NCI-H2107 treated with DMSO at 0.1 percent for 48 hours (cell line): ENCODE measurements at regions not wholly inside any gene's neighbourhood (a gene's known extent, or its start where the extent isn't known, plus 50 kb on each side); places are given as distances from the start of the nearest gene placed in this dataset.
"Not testable (repeated sequence)": the region's sequence is repeated elsewhere in the genome, so short reads cannot be mapped to it uniquely, and the experiment has no call there.

Experiments
- DNase-seq: peaks from one replicate; lab custom pipeline; 2025; ENCODE audit not compliant: unreplicated experiment; lab: John Stamatoyannopoulos, UW

DNA sequence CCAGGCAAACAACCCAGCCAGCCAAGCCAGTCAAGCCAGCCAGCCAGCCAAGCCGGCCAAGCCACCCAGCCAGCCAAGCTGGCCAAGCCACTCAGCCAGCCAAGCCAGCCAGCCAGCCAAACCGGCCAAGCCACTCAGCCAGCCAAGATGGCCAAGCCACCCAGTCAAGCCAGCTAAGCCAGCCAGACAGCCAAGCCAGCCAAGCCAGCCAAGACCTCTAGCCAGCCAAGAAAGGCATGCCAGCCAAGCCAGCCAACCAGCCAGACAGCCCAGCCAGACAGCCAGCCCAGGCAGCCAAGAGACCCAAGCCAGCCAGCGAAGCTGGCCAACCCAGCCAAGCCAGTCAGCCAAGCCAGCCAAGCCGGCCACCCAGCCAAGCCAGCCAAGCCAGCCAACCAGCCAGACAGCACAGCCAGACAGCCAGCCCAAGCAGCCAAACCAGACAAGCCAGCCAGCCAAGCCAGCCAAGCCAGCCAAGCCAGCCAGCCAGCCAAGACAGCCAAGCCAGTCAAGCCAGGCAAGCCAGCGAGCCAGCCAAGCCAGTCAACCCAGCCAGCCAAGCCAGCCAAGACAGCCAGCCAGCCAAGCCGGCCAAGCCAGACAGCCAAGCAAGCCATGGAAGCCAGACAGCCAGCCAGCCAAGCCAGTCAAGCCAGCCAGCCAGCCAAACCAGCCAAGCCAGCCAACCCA, 1598.0 kb downstream of the RPIA start:
- DNase-seq: not testable (repeated sequence)

DNA sequence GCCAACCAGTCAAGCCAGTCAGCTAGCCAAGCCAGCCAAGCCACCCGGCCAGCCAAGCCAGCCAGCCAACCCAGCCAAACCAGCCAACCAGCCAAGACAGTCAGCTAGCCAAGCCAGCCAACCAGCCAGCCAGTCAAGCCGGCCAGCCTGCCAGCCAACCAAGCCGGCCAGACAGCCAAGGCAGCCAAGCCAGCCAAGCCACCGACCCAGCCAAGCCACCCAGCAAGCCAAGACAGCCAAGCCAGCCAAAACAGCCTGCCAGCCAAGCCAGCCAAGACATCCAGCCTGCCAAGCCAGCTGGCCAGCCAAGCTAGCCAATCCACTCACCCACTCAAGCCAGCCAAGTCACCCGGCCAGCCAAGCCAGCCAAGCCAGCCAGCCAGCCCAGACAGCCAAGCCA, 1599.2 kb downstream of the RPIA start:
- DNase-seq: not testable (repeated sequence)

DNA sequence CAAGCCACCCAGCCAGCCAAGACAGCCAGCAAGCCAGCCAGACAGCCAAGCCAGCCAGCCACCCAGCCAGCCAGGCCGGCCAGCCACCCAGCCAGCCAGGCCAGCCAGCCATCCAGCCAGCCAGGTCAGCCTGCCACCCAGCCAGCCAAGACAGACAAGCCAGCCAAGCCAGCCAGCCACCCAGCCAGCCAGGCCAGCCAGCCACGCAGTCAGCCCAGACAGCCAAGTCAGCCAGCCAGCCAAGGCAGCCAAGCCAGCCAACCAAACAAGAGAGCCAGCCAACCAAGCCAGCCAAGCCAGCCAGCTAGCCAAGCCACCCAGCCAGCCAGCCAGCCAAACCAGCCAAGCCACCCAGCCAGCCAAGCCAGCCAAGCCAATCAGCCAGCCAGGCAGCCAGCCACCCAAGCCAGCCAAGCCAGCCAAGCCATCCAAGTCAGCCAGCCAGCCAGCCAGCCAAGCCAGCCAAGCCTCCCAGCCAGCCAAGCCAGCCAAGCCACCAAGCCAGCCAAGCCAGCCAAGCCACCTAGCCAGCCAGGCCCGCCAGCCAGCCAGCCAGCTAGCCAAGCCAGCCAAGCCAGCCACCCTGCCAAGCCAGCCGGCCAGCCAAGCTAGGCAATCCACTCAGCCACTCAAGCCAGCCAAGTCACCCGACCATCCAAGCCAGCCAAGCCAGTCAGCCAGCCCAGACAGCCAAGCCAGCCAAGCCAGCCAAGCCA, 1599.9 kb downstream of the RPIA start:
- DNase-seq: not testable (repeated sequence)

DNA sequence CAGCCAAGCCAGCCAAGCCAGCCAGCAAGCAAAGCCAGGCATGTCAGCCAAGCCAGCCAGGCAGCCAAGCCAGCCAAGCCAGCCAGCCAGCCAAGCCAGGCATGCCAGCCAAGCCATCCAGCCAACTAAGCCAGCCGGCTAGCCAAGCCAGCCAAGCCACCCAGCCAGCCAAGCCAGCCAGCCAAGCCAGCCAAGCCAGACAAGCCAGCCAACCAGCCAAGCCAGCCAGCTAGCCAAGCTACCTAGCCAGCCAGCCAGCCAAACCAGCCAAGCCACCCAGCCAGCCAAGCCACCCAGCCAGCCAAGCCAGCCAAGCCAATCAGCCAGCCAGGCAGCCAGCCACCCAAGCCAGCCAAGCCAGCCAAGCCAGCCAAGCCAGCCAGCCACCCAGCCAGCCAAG, 1600.5 kb downstream of the RPIA start:
- DNase-seq: not testable (repeated sequence)

DNA sequence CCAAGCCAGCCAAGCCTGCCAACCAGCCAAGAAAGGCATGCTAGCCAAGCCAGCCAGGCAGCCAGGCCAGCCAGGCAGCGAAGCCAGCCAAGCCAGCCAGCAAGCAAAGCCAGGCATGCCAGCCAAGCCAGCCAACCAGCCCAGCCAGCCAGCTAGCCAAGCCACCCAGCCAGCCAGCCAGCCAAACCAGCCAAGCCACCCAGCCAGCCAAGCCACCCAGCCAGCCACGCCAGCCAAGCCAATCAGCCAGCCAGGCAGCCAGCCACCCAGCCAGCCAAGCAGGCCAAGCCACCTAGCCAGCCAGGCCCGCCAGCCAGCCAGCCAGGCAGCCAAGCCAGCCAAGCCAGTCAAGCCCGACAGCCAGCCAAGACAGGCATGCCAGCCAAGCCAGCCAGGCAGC, 1601.0 kb downstream of the RPIA start:
- DNase-seq: not testable (repeated sequence)

DNA sequence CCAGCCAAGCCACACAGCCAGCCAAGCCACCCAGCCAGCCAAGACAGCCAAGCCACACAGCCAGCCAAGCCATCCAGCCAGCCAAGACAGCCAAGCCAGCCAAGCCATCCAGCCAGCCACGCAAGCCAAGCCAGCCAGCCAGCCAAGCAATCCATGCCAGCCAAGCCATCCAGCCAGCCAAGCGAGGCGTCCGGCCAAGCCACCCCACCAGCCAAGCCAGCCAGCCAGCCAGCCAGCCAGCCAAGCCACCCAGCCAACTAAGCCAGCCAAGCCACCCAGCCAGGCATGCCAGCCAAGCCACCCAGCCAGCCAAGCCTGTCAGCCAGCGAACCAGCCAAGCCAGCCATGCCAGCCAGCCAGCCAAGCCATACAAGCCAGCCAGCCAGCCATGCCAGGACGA, 1601.8 kb downstream of the RPIA start:
- not testable (repeated sequence) for DNase-seq

DNA sequence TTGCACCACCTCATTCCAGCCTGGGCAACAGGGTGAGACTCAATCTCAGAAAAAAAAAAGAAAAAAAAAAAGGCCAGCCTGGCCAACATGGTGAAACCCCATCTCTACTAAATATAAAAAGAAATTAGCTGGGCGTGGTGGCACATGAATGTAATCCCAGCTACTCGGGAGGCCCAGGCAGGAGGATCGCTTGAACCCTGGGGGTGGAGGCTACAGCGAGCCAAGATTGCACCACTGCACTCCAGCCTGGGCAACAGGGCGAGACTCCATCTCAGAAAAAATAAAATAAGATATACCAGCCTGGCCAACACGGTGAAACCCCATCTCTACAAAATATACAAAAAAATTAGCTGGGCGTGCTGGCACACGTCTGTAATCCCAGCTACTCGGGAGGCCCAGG, 1602.3 kb downstream of the RPIA start:
- DNase-seq: not testable (repeated sequence)

DNA sequence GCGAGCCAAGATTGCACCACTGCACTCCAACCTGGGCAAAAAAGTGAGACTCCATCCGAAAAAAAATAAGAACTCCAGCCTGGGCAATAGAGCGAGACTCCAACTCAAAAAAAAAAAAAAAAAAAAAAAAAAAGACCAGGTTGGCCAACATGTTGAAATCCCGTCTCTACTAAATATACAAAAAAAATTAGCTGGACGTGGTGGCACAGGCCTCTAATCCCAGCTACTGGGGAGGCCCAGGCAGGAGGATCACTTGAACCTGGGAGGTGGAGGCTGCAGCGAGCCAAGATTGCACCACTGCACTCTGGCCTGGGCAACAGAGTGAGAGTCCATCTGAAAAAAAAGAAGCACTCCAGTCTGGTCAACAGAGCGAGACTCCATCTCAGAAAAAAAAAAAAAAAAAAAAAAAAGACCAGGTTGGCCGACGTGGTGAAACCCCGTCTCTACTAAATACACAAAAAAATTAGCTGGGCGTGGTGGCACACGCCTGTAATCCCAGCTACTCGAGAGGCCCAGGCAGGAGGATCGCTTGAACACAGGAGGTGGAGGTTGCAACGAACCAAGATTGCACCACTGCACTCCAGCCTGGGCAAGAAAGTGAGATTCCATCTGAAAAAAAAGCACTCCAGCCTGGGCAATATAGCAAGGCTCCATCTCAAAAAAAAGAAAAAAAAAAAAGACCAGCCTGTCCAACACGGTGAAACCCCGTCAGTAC, 1603.7 kb downstream of the RPIA start:
- DNase-seq: not testable (repeated sequence)

DNA sequence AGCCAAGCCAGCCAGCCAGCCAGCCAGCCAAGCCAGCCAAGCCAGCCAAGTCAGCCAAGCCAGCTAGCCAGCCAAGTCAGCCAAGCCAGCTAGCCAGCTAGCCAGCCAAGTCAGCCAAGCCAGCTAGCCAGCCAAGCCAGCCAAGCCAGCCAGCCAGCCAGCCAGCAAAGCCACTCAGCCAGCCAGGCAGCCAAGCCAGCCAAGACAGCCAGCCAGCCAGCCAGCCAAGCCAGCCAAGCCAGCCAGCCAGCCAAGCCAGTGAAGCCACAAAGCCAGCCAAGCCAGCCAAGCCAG, 1605.0 kb downstream of the RPIA start:
- DNase-seq: not testable (repeated sequence)

DNA sequence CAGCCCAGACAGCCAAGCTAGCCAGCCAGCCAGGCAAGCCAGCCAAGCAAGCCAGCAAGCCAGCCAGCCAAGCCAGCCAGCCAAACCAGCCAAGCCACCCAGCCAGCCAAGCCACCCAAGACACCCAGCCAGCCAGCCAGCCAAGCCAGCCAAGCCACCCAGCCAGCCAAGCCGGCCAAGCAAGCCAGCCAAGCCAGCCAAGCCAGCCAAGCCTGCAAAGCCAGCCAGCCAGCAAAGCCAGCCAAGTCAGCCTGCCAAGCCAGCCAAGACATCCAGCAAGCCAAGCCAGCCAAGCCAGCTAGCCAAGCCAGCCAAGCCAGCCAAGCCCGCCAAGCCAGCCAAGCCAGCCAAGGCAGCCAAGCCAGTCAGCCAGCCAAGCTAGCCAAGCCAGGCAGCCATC, 1606.2 kb downstream of the RPIA start:
- not testable (repeated sequence) for DNase-seq

DNA sequence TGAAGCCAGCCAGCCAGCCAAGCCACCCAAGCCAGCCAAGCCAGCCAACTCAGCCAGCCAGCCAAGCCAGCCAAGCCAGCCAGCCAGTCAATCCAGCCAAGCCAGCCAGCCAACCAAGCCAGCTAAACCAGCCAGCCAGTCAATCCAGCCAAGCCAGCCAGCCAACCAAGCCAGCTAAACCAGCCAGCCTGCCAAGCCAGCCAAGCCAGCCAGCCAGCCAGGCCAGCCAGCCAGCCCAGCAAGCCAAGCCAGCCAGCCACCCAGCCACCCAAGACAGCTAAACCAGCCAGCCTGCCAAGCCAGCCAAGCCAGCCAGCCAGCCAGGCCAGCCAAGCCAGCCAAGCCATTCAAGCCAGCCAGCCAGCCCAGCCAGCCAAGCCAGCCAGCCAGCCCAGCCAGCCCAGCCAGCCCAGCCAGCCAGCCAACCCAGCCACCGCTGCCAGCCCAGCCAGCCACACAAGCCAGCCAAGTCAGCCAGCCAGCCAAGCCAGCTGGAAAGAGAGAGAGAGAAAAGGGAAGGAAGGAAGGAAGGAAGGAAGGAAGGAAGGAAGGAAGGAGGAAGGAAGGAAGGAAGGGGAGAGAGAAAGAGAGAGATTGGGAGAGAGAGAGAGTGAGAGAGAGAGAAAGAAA, 1606.8 kb downstream of the RPIA start:
- not testable (repeated sequence) for DNase-seq

DNA sequence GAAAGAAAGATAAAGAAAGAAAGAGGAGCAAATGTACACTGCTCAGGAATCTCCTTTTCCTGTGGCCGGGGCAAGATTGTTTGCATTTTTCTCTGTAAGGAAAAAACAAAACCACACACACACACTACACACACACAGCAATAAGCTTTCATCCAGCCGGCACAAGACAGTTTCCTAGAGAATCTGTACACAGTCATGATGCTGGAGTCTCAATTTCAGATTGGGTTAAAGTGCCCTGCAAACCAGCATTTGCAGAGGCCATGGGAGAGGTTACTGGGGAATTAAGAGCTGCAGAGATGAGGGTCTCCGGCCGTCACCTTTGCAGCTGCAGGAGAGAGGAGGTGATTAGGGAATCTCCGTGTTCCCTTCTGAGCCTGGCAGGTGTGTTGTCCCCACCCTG, 1607.5 kb downstream of the RPIA start:
- not testable (repeated sequence) for DNase-seq

DNA sequence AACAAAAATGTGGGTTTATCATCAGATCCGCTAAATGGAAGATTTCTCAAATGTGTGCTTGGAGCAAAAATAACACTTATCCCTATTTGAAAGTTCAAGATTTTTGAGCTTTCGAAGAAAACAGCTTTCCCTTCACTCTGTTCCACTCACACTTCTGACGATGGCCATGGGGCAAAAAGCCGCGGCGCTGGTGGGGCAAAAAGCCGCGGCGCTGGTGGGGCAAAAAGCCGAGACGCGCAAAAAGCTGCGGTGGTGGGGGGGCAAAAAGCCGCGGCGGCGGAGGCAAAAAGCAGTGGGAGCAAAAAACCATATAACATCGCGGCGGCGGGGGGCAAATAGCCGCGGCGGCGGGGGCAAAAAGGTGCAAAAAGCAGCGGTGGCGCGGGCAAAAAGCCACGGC, 1631.5 kb downstream of the RPIA start:
- DNase-seq: not testable (repeated sequence)

DNA sequence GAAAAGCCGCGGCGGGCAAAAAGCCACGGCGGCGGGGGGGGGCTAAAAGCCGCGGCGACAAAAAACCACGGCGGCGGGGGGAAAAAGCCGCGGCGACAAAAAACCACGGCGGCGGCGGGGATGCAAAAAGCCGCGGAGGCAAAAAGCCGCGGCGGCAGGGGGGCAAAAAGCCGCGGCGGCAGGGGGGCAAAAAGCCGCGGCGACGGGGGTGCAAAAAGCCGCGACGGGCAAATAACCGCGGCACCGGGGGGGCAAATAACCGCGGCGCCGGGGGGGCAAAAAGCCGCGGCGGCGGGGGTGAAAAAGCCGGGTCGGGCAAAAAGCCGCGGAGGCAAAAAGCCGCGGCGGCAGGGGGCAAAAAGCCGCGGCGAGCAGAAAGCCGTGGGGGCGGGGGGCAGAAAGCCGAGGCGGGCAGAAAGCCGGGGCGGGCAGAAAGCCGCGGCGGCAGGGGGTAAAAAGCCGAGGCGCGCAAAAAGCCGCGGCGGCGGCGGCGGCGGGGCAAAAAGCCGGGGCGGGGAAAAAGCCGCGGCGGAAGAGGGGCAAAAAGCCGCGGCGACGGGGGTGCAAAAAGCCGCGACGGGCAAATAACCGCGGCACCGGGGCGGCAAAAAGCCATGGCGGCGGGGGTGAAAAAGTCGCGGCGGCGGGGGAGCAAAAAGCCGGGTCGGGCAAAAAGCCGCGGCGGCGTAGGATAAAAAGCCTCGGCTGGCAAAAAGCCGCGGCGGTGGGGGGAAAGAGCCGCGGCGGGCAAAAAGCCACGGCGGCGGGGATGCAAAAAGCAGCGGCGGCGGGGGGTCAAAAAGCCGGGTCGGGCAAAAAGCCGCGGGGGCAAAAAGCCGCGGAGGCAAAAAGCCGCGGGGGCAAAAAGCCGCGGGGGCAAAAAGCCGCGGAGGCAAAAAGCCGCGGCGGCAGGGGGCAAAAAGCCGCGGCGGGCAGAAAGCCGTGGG, 1632.4 kb downstream of the RPIA start:
- DNase-seq: not testable (repeated sequence)

DNA sequence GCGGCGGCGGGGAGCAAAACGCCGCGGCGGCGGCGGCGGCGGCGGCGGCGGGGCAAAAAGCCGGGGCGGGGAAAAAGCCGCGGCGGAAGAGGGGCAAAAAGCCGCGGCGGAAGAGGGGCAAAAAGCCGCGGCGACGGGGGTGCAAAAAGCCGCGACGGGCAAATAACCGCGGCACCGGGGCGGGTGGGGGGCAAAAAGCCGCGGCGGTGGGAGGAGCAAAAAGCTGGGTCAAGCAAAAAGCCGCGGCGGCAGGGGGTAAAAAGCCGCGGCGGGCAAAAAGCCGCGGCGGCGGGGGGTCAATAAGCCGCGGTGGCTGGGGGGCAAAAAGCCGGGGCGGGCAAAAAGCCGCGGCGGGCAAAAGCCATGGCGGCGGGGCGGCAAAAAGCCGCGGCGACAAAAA, 1633.2 kb downstream of the RPIA start:
- not testable (repeated sequence) for DNase-seq

DNA sequence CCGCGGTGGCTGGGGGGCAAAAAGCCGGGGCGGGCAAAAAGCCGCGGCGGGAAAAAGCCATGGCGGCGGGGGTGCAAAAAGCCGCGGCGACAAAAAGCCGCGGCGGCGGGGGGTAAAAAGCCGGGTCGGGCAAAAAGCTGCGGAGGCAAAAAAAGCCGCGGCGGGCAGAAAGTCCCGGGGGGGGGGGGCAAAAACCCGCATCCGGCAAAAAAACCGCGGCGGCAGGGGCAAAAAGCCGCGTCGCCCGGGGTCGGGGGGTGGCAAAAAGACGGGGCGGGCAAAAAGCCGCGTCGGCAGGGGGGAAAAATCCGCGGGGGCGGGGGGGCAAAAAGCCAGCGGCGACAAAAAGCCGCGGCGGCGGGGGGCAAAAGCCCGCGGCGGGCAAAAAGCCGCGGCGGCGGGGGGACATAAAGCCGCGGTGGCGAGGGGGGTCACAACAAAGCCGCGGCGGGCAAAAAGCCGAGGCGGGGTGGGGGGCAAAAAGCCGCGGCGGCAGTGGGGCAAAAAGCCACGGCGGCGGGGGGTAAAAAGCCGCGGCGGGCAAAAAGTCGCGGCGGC, 1634.4 kb downstream of the RPIA start:
- not testable (repeated sequence) for DNase-seq

DNA sequence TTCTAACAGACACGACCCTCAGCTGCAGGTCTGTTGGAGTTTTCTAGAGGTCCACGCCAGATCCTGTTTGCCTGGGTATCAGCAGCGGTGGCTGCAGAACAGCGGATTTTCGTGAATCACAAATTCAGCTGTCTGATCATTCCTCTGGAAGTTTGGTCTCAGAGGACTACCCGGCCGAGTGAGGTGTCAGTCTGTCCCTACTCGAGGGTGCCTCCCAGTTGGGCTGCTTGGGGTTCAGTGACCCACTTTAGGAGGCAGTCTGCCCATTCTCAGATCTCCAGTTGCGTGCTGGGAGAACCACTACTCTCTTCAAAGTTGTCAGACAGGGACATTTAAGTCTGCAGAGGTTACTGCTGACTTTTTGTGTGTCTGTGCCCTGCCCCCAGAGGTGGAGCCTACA, 1664.1 kb downstream of the RPIA start:
- DNase-seq: not testable (repeated sequence)

DNA sequence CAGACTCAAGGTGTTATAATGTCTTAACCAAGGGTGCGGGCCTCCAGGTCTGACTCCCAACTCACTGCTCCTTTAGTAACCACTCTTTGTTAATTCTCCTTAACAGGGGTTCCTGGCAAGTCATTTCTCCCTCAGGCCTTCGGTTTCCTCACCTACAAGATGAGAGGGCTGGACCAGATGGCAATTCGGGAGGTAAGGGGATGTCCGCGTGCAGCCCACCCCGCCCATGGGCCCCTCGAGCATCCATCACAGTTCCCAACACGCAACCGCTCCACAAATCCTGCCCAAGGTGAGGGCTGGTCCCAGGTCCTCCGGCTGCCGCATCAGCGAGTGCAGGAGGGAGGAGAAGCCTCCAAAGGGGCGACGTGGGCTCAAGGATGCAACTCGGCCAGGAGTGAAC, 1667.9 kb downstream of the RPIA start:
- not testable (repeated sequence) for DNase-seq

DNA sequence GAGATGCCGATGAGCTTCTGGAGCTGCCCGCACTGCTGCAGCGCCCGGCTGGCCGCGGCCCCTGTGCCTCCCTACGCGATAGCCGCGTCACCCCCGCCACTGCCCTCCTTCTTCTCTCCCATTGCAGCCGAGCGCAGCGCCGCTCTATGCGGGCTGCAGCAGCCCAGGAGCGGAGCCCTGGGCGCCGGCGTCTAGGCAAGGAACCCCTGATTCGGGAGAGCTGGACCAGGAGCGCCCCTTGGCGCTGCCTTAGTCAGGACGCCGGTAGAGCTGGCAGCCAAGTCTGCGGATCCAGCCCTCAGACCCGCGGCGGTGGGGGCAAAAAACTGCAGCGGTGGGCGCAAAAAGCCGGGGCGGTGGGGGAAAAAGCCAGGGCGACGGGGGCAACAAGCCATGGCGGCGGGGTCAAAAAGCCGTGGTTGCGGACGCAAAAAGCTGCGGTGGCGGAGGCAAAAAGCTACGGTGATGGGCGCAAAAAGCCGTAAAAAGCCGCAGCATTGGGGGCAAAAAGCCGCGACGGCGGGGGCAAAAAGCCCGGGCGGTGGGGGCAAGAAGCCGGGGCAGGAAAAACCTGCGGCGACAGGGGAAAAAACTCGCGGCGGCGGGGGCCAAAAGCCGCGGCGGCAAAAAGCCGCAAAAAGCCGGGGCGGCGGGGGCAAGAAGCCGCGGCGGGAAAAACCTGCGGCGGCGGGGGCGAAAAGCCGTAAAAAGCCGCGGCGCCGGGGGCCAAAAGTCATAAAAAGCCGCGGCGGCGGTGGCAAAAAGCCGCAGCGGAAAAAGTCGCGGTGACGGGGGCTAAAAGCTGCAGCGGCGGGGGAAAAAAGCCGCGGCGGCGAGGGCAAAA, 1668.6 kb downstream of the RPIA start:
- not testable (repeated sequence) for DNase-seq
